ENCODE measurements at regions not wholly inside any gene's neighbourhood (a gene's known extent, or its start where the extent isn't known, plus 50 kb on each side); places are given as distances from the start of the nearest gene placed in this dataset.
A peak's percentile ranks its signal among the peaks of the same experiment; 100 is the strongest.

GRCh38 chr9:86521977-86522376 lies 167.8 kb upstream of the TUT7 start:
- no peaks in the 10 kb centered on the region for H3K9me3 Mint-ChIP-seq
- ATAC-seq: no peak
- peaks cover 14% of the 10 kb centered on the region for H3K27me3 Mint-ChIP-seq
- H3K4me1 Mint-ChIP-seq: no peaks in the 10 kb centered on the region
- H3K4me3 Mint-ChIP-seq: no peak overlapping the region
- H3K36me3 Mint-ChIP-seq: no peaks in the 10 kb centered on the region
- H3K27ac Mint-ChIP-seq: no peak overlapping the region

- Mint-ChIP-seq H3K36me3 (no peaks in the 10 kb centered on the region), H3K27me3 (peaks cover 7% of the 10 kb centered on the region), H3K27ac (no peak overlapping the region), H3K9me3 (no peaks in the 10 kb centered on the region), H3K4me1 (no peaks in the 10 kb centered on the region), H3K4me3 (no peak overlapping the region)
- ATAC-seq: no peak
These were observed 167.1 kb upstream of the TUT7 start for GRCh38 chr9:86521322-86521721.

- Mint-ChIP-seq H3K9me3 (no peaks in the 10 kb centered on the region), H3K27ac (no peak overlapping the region), H3K27me3 (no peaks in the 10 kb centered on the region), H3K4me3 (no peak overlapping the region), H3K4me1 (no peaks in the 10 kb centered on the region), H3K36me3 (no peaks in the 10 kb centered on the region)
- ATAC-seq: no peak
These were observed 164.9 kb upstream of the TUT7 start for GRCh38 chr9:86519066-86519615.

GRCh38 chr9:86517475-86517874 lies 163.3 kb upstream of the TUT7 start:
- Mint-ChIP-seq H3K36me3 (no peaks in the 10 kb centered on the region), H3K4me1 (no peaks in the 10 kb centered on the region), H3K9me3 (no peaks in the 10 kb centered on the region), H3K27me3 (no peaks in the 10 kb centered on the region), H3K27ac (no peak overlapping the region), H3K4me3 (no peak overlapping the region)
- no peak for ATAC-seq

- Mint-ChIP-seq H3K4me3 (no peak overlapping the region), H3K4me1 (no peaks in the 10 kb centered on the region), H3K9me3 (no peaks in the 10 kb centered on the region), H3K36me3 (no peaks in the 10 kb centered on the region), H3K27me3 (no peaks in the 10 kb centered on the region), H3K27ac (no peak overlapping the region)
- peak; percentile 39 for ATAC-seq
These were observed 162.4 kb upstream of the TUT7 start for GRCh38 chr9:86516564-86516963.

GRCh38 chr9:86515221-86515620 lies 161.0 kb upstream of the TUT7 start:
- Mint-ChIP-seq H3K36me3 (no peaks in the 10 kb centered on the region), H3K27me3 (no peaks in the 10 kb centered on the region), H3K9me3 (no peaks in the 10 kb centered on the region), H3K4me1 (no peaks in the 10 kb centered on the region), H3K4me3 (no peak overlapping the region), H3K27ac (no peak overlapping the region)
- ATAC-seq: no peak

GRCh38 chr9:86513429-86513828 lies 159.2 kb upstream of the TUT7 start:
- Mint-ChIP-seq H3K36me3 (no peaks in the 10 kb centered on the region), H3K27ac (no peak overlapping the region), H3K4me3 (no peak overlapping the region), H3K27me3 (no peaks in the 10 kb centered on the region), H3K9me3 (no peaks in the 10 kb centered on the region), H3K4me1 (no peaks in the 10 kb centered on the region)
- ATAC-seq: no peak

GRCh38 chr9:86512929-86513328 lies 158.7 kb upstream of the TUT7 start:
- Mint-ChIP-seq H3K36me3 (no peaks in the 10 kb centered on the region), H3K4me1 (no peaks in the 10 kb centered on the region), H3K4me3 (no peak overlapping the region), H3K27ac (no peak overlapping the region), H3K27me3 (no peaks in the 10 kb centered on the region), H3K9me3 (no peaks in the 10 kb centered on the region)
- no peak for ATAC-seq

- no peaks in the 10 kb centered on the region for H3K4me1 Mint-ChIP-seq
- no peak overlapping the region for H3K27ac Mint-ChIP-seq
- no peaks in the 10 kb centered on the region for H3K9me3 Mint-ChIP-seq
- no peaks in the 10 kb centered on the region for H3K36me3 Mint-ChIP-seq
- H3K27me3 Mint-ChIP-seq: no peaks in the 10 kb centered on the region
- ATAC-seq: peak; percentile 53
- H3K4me3 Mint-ChIP-seq: no peak overlapping the region
These were observed 157.6 kb upstream of the TUT7 start for GRCh38 chr9:86511614-86512360.

GRCh38 chr9:86508208-86508903 lies 154.1 kb upstream of the TUT7 start:
- no peaks in the 10 kb centered on the region for H3K4me1 Mint-ChIP-seq
- H3K4me3 Mint-ChIP-seq: no peak overlapping the region
- no peak for ATAC-seq
- no peaks in the 10 kb centered on the region for H3K27me3 Mint-ChIP-seq
- no peak overlapping the region for H3K27ac Mint-ChIP-seq
- H3K9me3 Mint-ChIP-seq: no peaks in the 10 kb centered on the region
- no peaks in the 10 kb centered on the region for H3K36me3 Mint-ChIP-seq

GRCh38 chr9:86507212-86507630 lies 153.0 kb upstream of the TUT7 start:
- no peak for ATAC-seq
- Mint-ChIP-seq H3K4me3 (no peak overlapping the region), H3K36me3 (no peaks in the 10 kb centered on the region)

GRCh38 chr9:86503942-86504341 lies 149.7 kb upstream of the TUT7 start:
- H3K9me3 Mint-ChIP-seq: no peaks in the 10 kb centered on the region
- ATAC-seq: no peak
- no peaks in the 10 kb centered on the region for H3K36me3 Mint-ChIP-seq
- H3K4me3 Mint-ChIP-seq: no peak overlapping the region
- H3K4me1 Mint-ChIP-seq: no peaks in the 10 kb centered on the region
- H3K27me3 Mint-ChIP-seq: peaks cover 9% of the 10 kb centered on the region
- H3K27ac Mint-ChIP-seq: no peak overlapping the region

More at GRCh38 chr9:86507212-86507630, 153.0 kb upstream of the TUT7 start:
- Mint-ChIP-seq H3K27me3 (no peaks in the 10 kb centered on the region), H3K9me3 (no peaks in the 10 kb centered on the region), H3K4me1 (no peaks in the 10 kb centered on the region), H3K27ac (no peak overlapping the region)

- H3K27ac Mint-ChIP-seq: no peak overlapping the region
- no peaks in the 10 kb centered on the region for H3K36me3 Mint-ChIP-seq
- no peak for ATAC-seq
- H3K9me3 Mint-ChIP-seq: no peaks in the 10 kb centered on the region
- no peak overlapping the region for H3K4me3 Mint-ChIP-seq
- H3K27me3 Mint-ChIP-seq: peaks cover 15% of the 10 kb centered on the region
- H3K4me1 Mint-ChIP-seq: no peaks in the 10 kb centered on the region
These were observed 149.1 kb upstream of the TUT7 start for GRCh38 chr9:86503314-86503713.

GRCh38 chr9:86500667-86501435 lies 146.6 kb upstream of the TUT7 start:
- Mint-ChIP-seq H3K27me3 (peaks cover 26% of the 10 kb centered on the region), H3K36me3 (no peaks in the 10 kb centered on the region), H3K27ac (no peak overlapping the region), H3K4me3 (no peak overlapping the region), H3K9me3 (no peaks in the 10 kb centered on the region), H3K4me1 (no peaks in the 10 kb centered on the region)
- ATAC-seq: no peak

GRCh38 chr9:86500031-86500430 lies 145.8 kb upstream of the TUT7 start:
- Mint-ChIP-seq H3K4me3 (no peak overlapping the region), H3K4me1 (no peaks in the 10 kb centered on the region), H3K36me3 (no peaks in the 10 kb centered on the region), H3K27ac (no peak overlapping the region), H3K27me3 (peaks cover 26% of the 10 kb centered on the region), H3K9me3 (no peaks in the 10 kb centered on the region)
- ATAC-seq: no peak

Data from stimulated activated memory B cell treated with anti-CD40 and anti-IgM and Interleukin-4, amounts not matched to agents 10 μg/mL and 1 μg/mL and 100 μg/mL, for 72 hours (primary cell).